IMR-90 (cell line): ENCODE measurements at regions not wholly inside any gene's neighbourhood (a gene's known extent, or its start where the extent isn't known, plus 50 kb on each side); places are given as distances from the start of the nearest gene placed in this dataset.

Source experiments
- BHLHE40 ChIP-seq: fragments of 150-350 bp; IDR thresholded peaks from 2 replicates; pipeline ENCODE4 v1.6.1; 2016; ENCODE audit warnings: mild to moderate bottlenecking, low read depth, low read length
- CEBPB ChIP-seq: IDR thresholded peaks from 2 replicates; pipeline ENCODE4 v1.6.1; 2012; ENCODE audit warnings: low read depth, low read length, improper control_type of control experiment
- CTCF ChIP-seq: conservative IDR thresholded peaks from 2 replicates; pipeline ENCODE4 v1.5.1; 2012; ENCODE audit warnings: mild to moderate bottlenecking, low read depth, low read length, improper control_type of control experiment
- FOS ChIP-seq: fragments of 150-350 bp; IDR thresholded peaks from 2 replicates; pipeline ENCODE4 v1.6.1; 2016; ENCODE audit warnings: low read depth, low read length
- NFE2L2 ChIP-seq: fragments of 150-350 bp; IDR thresholded peaks from 2 replicates; pipeline ENCODE4 v1.6.1; 2016; ENCODE audit warnings: low read depth, mild to moderate bottlenecking, low read length
- RAD21 ChIP-seq: IDR thresholded peaks from 2 replicates; pipeline ENCODE4 v1.6.1; 2012; ENCODE audit warnings: low read length, improper control_type of control experiment
- SMC3 ChIP-seq: fragments of 150-350 bp; IDR thresholded peaks from 2 replicates; pipeline ENCODE4 v1.6.1; 2016; ENCODE audit warnings: low read depth, mild to moderate bottlenecking, antibody characterized with exemption, low read length, moderate library complexity

GRCh38 chr12:115079760-115080159 lies 395.8 kb upstream of the TBX3 start:
- TF ChIP-seq RAD21 (no peak), CEBPB (no peak), CTCF (no peak), BHLHE40 (no peak), SMC3 (no peak), FOS (no peak), NFE2L2 (no peak)
